Astrocyte (in vitro differentiated cells and primary cell): ENCODE measurements at regions not wholly inside any gene's neighbourhood (a gene's known extent, or its start where the extent isn't known, plus 50 kb on each side); places are given as distances from the start of the nearest gene placed in this dataset.

Experiments
- DNase-seq: peaks from one replicate; pipeline ENCODE4 v3.0.0-alpha.2; 2010; ENCODE audit warnings: low read depth
- FAIRE-seq: peaks from 2 replicates; lab custom pipeline; 2011; peaks lifted over from hg19 to GRCh38; lab: Jason Lieb, UNC
- H2AFZ ChIP-seq: 2 replicates; pipeline ENCODE4 v1.6.0; 2012; ENCODE audit warnings: low read depth, low read length, inconsistent platforms
- H3K27ac ChIP-seq: 2 replicates; pipeline ENCODE4 v1.5.1; 2011; ENCODE audit warnings: low read depth, low read length, inconsistent platforms
- H3K27me3 ChIP-seq: 2 replicates; pipeline ENCODE4 v1.6.0; 2011; ENCODE audit warnings: low read length, inconsistent platforms; ENCODE audit not compliant: insufficient read depth
- H3K36me3 ChIP-seq: 2 replicates; pipeline ENCODE4 v1.5.1; 2011; ENCODE audit warnings: low read length, inconsistent platforms; ENCODE audit not compliant: insufficient read depth
- H3K4me1 ChIP-seq: 2 replicates; pipeline ENCODE4 v1.5.1; 2011; ENCODE audit warnings: low read length, inconsistent platforms; ENCODE audit not compliant: insufficient read depth
- H3K4me2 ChIP-seq: 2 replicates; pipeline ENCODE4 v1.6.0; 2012; ENCODE audit warnings: low read length, inconsistent platforms
- H3K4me3 ChIP-seq: 2 replicates; pipeline ENCODE4 v1.5.1; 2011; ENCODE audit warnings: low read depth, mild to moderate bottlenecking, low read length, inconsistent platforms; ENCODE audit not compliant: insufficient read depth
- H3K79me2 ChIP-seq: 2 replicates; pipeline ENCODE4 v1.6.0; 2012; ENCODE audit warnings: mild to moderate bottlenecking, low read length, inconsistent platforms; ENCODE audit not compliant: insufficient read depth
- H3K9ac ChIP-seq: 2 replicates; pipeline ENCODE4 v1.6.0; 2012; ENCODE audit warnings: mild to moderate bottlenecking, low read length, inconsistent platforms
- H3K9me3 ChIP-seq: 2 replicates; pipeline ENCODE4 v1.5.1; 2012; ENCODE audit warnings: low read depth, mild to moderate bottlenecking, low read length, inconsistent platforms; ENCODE audit not compliant: insufficient read depth
- H4K20me1 ChIP-seq: 2 replicates; pipeline ENCODE4 v1.6.0; 2012; ENCODE audit warnings: low read length, inconsistent platforms; ENCODE audit not compliant: insufficient read depth
- H3K27ac Mint-ChIP-seq: one replicate; pipeline ENCODE4 v1.8.0; 2021; ENCODE audit warnings: mild to moderate bottlenecking, mixed read lengths; ENCODE audit not compliant: unreplicated experiment
- H3K27me3 Mint-ChIP-seq: one replicate; pipeline ENCODE4 v1.8.0; 2021; ENCODE audit warnings: low read depth, mixed read lengths; ENCODE audit not compliant: unreplicated experiment
- H3K36me3 Mint-ChIP-seq: one replicate; pipeline ENCODE4 v1.8.0; 2021; ENCODE audit warnings: low read depth, mixed read lengths; ENCODE audit not compliant: unreplicated experiment
- H3K4me1 Mint-ChIP-seq: one replicate; pipeline ENCODE4 v1.8.0; 2021; ENCODE audit warnings: low read depth, mixed read lengths; ENCODE audit not compliant: unreplicated experiment
- H3K4me3 Mint-ChIP-seq: one replicate; pipeline ENCODE4 v1.8.0; 2021; ENCODE audit warnings: mild to moderate bottlenecking, moderate library complexity, mixed read lengths; ENCODE audit not compliant: unreplicated experiment
- H3K9me3 Mint-ChIP-seq: one replicate; pipeline ENCODE4 v1.8.0; 2021; ENCODE audit warnings: mild to moderate bottlenecking, mixed read lengths; ENCODE audit not compliant: unreplicated experiment
- EZH2 ChIP-seq: IDR thresholded peaks from 2 replicates; pipeline ENCODE4 v1.6.1; 2012; ENCODE audit warnings: mild to moderate bottlenecking, low read length, inconsistent platforms; ENCODE audit not compliant: insufficient read depth
- TF ChIP-seq, protein P1 (sequence below): IDR thresholded peaks from 2 replicates; pipeline ENCODE4 v1.5.1; 2011; ENCODE audit warnings: low read depth, mild to moderate bottlenecking, inconsistent platforms, low read length, moderate library complexity; ENCODE audit not compliant: insufficient read depth

DNA sequence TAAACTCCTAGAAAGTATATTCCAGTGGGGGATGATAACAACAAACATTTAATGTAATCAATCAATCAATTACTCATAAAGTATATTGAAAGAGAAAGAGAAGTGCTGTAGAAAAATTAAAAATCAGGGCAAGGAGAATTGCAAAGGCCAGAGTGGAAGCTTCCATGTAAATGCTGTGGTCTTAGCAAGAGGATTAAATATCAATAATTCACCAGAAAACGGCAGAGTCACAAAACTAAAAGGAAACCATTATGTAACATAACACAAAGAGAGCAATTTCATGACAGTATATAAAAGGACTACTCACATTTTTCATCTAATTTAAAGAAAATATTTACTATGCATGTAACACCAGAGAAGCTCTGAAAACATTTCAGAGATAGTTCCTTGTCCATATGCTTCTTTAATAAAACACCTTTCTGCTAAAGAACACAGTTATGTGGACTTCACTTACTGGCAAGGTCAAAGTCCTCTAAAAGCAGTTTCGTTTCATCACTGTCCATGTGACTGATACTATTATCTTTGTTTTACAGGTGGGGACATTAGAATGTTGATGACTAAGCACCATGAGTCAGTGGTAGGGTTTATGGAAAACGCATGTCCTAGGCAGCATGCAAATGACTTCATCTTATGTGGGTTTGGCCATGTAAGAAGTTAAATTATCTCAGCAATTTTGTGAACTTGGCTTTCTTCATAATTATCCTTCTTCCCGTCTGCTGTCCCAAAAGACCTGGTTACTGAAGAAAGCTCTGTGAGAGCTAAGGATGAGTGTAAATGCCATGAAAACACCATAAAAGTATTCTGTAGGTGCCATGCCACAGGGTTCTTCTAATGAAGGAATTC, 185.8 kb upstream of the TENT5A start:
- H3K27me3 Mint-ChIP-seq = no peaks in the 10 kb centered on the region
- H3K79me2 ChIP-seq = no peaks in the 10 kb centered on the region
- no peak overlapping the region for H2AFZ ChIP-seq
- peak overlapping the region; percentile 56 for H3K4me2 ChIP-seq
- no peaks in the 10 kb centered on the region for H4K20me1 ChIP-seq
- no peaks in the 10 kb centered on the region for H3K9me3 ChIP-seq
- H3K4me3 ChIP-seq = no peak overlapping the region
- peak overlapping the region; percentile 60 for H3K9ac ChIP-seq
- H3K9me3 Mint-ChIP-seq = no peaks in the 10 kb centered on the region
- FAIRE-seq = peak; percentile 99
- no peaks in the 10 kb centered on the region for H3K36me3 ChIP-seq
- H3K27me3 ChIP-seq = no peaks in the 10 kb centered on the region
- DNase-seq = peak; percentile 99
- no peak overlapping the region for H3K4me3 Mint-ChIP-seq
- no peak for TF ChIP-seq EZH2
- TF ChIP-seq, protein P1, sequence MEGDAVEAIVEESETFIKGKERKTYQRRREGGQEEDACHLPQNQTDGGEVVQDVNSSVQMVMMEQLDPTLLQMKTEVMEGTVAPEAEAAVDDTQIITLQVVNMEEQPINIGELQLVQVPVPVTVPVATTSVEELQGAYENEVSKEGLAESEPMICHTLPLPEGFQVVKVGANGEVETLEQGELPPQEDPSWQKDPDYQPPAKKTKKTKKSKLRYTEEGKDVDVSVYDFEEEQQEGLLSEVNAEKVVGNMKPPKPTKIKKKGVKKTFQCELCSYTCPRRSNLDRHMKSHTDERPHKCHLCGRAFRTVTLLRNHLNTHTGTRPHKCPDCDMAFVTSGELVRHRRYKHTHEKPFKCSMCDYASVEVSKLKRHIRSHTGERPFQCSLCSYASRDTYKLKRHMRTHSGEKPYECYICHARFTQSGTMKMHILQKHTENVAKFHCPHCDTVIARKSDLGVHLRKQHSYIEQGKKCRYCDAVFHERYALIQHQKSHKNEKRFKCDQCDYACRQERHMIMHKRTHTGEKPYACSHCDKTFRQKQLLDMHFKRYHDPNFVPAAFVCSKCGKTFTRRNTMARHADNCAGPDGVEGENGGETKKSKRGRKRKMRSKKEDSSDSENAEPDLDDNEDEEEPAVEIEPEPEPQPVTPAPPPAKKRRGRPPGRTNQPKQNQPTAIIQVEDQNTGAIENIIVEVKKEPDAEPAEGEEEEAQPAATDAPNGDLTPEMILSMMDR = no peak
- peaks cover 30% of the 10 kb centered on the region for H3K4me1 Mint-ChIP-seq
- peak overlapping the region; percentile 75 for H3K27ac Mint-ChIP-seq
- H3K36me3 Mint-ChIP-seq = no peaks in the 10 kb centered on the region
- peak overlapping the region; percentile 89 for H3K27ac ChIP-seq
- H3K4me1 ChIP-seq = peaks cover 35% of the 10 kb centered on the region

DNA sequence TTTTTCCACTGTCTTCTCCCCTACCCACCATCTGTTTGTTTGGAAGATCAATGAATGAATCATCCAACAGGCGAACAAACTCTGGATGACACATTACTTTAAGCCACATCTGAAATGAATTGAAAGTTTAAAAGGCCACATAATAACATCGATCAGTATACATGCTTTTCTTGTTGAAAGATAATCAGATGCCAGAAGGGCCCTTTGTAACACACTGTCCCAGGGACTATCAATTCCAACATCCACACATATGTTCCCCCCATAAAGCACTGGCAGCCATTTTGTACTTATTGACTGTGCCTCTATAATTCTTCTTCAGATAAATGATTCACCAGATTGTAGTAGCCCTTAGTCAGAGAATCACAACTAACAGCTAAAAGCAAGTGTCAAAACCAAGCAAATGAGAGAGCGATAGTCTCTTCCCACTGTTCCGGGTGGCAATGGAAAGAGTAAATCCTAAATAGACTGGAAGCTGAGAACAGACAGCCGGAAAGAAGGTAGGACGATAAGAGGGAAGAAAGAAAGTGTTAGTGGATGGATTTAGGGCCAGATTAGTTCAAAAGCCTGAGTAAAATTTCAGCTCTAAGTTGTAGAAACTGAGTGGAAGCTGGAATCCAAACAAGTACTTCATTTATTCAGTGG, 184.9 kb upstream of the TENT5A start:
- H3K4me3 ChIP-seq = no peak overlapping the region
- no peak overlapping the region for H3K4me3 Mint-ChIP-seq
- H4K20me1 ChIP-seq = no peaks in the 10 kb centered on the region
- H3K79me2 ChIP-seq = no peaks in the 10 kb centered on the region
- no peaks in the 10 kb centered on the region for H3K36me3 Mint-ChIP-seq
- FAIRE-seq (peak; percentile 39), DNase-seq (peak; percentile 60)
- no peaks in the 10 kb centered on the region for H3K9me3 Mint-ChIP-seq
- H3K36me3 ChIP-seq = no peaks in the 10 kb centered on the region
- H3K27ac Mint-ChIP-seq = peak overlapping the region; percentile 75
- H3K4me1 Mint-ChIP-seq = peaks cover 30% of the 10 kb centered on the region
- peak overlapping the region; percentile 26 for H3K4me2 ChIP-seq
- no peaks in the 10 kb centered on the region for H3K27me3 ChIP-seq
- TF ChIP-seq EZH2 = no peak
- TF ChIP-seq, protein P1 = no peak
- peaks cover 35% of the 10 kb centered on the region for H3K4me1 ChIP-seq
- peak overlapping the region; percentile 89 for H3K27ac ChIP-seq
- peak overlapping the region; percentile 8 for H3K9ac ChIP-seq
- no peaks in the 10 kb centered on the region for H3K9me3 ChIP-seq
- H2AFZ ChIP-seq = peak overlapping the region; percentile 4
- no peaks in the 10 kb centered on the region for H3K27me3 Mint-ChIP-seq
